Tibial nerve (tissue), 4 donors: ENCODE measurements at regions not wholly inside any gene's neighbourhood (a gene's known extent, or its start where the extent isn't known, plus 50 kb on each side); places are given as distances from the start of the nearest gene placed in this dataset.

Source experiments
- DNase-seq, 2 donors: peaks; one replicate each; pipeline ENCODE4 v3.0.0-alpha.2; 2019; ENCODE audit warnings: low spot score in 2 of 2
- H3K27ac ChIP-seq, 4 donors: fragments of 200-600 bp; sonication (generic) in 3 of 4; one replicate each; pipeline ENCODE4 v1.5.1; 2017 to 2019; ENCODE audit warnings: mild to moderate bottlenecking in 1 of 4
- H3K27me3 ChIP-seq, 2 donors: fragments of 200-600 bp; sonication (generic) in 1 of 2; one replicate each; pipeline versions ENCODE4 v1.5.1 to v1.6.0; 2017 to 2019
- H3K36me3 ChIP-seq, 3 donors: fragments of 200-600 bp; sonication (generic); one replicate each; pipeline ENCODE4 v1.5.1; 2018 to 2019
- H3K4me1 ChIP-seq, 4 donors: fragments of 200-600 bp; sonication (generic) in 3 of 4; one replicate each; pipeline ENCODE4 v1.5.1; 2017 to 2019
- H3K4me3 ChIP-seq, 4 donors: fragments of 200-600 bp; sonication (generic) in 3 of 4; one replicate each; pipeline ENCODE4 v1.5.1; 2017 to 2019; ENCODE audit warnings: mild to moderate bottlenecking in 1 of 4, moderate library complexity in 1 of 4
- H3K9me3 ChIP-seq, 4 donors: fragments of 200-600 bp; sonication (generic) in 3 of 4; one replicate each; pipeline ENCODE4 v1.5.1; 2017 to 2019
- EP300 ChIP-seq, 2 donors: sonication (generic); formaldehyde crosslinking; IDR thresholded peaks; one replicate each; pipeline ENCODE4 v1.6.1; 2017; ENCODE audit warnings: antibody characterized with exemption in 2 of 2, mild to moderate bottlenecking in 1 of 2
- POLR2A ChIP-seq, 2 donors: fragments of 450-650 bp; IDR thresholded peaks; one replicate each; pipeline ENCODE4 v1.6.1; 2017; ENCODE audit warnings: antibody characterized with exemption in 2 of 2, mild to moderate bottlenecking in 2 of 2, moderate library complexity in 2 of 2
- WGBS, 2 donors: methylation state at CpG; one replicate each; pipeline ENCODE4 v1.1.5; 2018; 5-methylcytosine and 5-hydroxymethylcytosine counted together
- TF ChIP-seq, protein P1 (sequence below), 5 experiments: fragments of 200-600 bp in 3 of 5; fragments of 450-650 bp in 2 of 5; sonication (generic) in 3 of 5; IDR thresholded peaks; one replicate each; pipeline ENCODE4 v1.5.1; 2016 to 2019; ENCODE audit warnings: antibody characterized with exemption in 5 of 5, mild to moderate bottlenecking in 3 of 5, moderate library complexity in 2 of 5

DNA sequence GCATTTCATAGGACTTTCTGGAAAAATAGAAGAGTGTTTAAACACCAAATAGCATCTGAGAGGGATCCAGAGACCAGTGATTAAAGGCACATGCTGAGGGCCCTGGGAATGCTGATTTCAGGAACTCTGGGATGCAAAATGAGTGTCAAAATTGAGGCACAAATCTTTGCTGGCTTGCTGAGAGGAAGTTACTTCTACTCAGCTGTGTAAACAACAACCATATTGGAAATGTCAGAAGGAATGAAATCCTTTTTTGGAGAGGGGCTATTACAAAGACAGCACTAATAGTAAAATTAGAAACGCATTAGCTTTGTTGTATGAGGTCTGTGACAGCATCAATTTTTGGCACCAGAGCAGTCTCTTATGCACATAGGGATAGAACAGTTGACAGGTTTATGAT is 267.8 kb upstream of the RAG2 start:
- no peak for TF ChIP-seq POLR2A (IDR thresholded peaks at IDR 0.05)
- TF ChIP-seq EP300 (IDR thresholded peaks at IDR 0.05): no peak
- TF ChIP-seq, protein P1, sequence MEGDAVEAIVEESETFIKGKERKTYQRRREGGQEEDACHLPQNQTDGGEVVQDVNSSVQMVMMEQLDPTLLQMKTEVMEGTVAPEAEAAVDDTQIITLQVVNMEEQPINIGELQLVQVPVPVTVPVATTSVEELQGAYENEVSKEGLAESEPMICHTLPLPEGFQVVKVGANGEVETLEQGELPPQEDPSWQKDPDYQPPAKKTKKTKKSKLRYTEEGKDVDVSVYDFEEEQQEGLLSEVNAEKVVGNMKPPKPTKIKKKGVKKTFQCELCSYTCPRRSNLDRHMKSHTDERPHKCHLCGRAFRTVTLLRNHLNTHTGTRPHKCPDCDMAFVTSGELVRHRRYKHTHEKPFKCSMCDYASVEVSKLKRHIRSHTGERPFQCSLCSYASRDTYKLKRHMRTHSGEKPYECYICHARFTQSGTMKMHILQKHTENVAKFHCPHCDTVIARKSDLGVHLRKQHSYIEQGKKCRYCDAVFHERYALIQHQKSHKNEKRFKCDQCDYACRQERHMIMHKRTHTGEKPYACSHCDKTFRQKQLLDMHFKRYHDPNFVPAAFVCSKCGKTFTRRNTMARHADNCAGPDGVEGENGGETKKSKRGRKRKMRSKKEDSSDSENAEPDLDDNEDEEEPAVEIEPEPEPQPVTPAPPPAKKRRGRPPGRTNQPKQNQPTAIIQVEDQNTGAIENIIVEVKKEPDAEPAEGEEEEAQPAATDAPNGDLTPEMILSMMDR (IDR thresholded peaks at IDR 0.05): no peak
- Histone ChIP-seq H3K27ac (no peak overlapping the region), H3K4me3 (no peak overlapping the region), H3K9me3 (no peaks in the 10 kb centered on the region), H3K4me1 (no peaks in the 10 kb centered on the region), H3K27me3 (no peaks in the 10 kb centered on the region), H3K36me3 (no peaks in the 10 kb centered on the region)
- 42 to 53% methylated on average over 1 of the region's 1 CpG for WGBS, 2 donors
- no peak for DNase-seq

DNA sequence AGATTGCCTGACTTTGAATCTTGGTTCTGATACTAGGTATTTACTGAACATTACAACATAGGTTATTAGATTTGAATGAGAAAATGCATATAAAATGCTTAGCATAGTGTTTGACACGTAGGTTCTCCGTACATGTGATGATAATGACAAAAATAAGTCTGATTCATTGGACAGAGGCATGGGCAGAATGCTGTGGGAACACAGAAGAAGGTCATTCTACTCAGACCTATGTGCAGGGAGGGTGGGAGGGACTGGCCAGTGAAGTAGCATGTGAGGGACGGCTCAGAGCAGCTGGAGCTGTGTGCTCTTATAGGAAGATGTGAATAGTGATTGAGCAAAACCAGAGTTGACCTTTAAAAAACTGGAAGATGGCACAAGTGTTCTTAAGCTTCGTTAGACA is 256.8 kb upstream of the RAG2 start:
- Histone ChIP-seq H3K4me3 (no peak overlapping the region), H3K27ac (no peak overlapping the region), H3K27me3 (no peaks in the 10 kb centered on the region), H3K36me3 (no peaks in the 10 kb centered on the region), H3K4me1 (no peaks in the 10 kb centered on the region), H3K9me3 (no peaks in the 10 kb centered on the region)
- 65 to 66% methylated on average over 4 of the region's 4 CpGs for WGBS, 2 donors
- DNase-seq: no peak
- TF ChIP-seq POLR2A (IDR thresholded peaks at IDR 0.05): no peak
- TF ChIP-seq, protein P1 (IDR thresholded peaks at IDR 0.05): no peak
- no peak for TF ChIP-seq EP300 (IDR thresholded peaks at IDR 0.05)

DNA sequence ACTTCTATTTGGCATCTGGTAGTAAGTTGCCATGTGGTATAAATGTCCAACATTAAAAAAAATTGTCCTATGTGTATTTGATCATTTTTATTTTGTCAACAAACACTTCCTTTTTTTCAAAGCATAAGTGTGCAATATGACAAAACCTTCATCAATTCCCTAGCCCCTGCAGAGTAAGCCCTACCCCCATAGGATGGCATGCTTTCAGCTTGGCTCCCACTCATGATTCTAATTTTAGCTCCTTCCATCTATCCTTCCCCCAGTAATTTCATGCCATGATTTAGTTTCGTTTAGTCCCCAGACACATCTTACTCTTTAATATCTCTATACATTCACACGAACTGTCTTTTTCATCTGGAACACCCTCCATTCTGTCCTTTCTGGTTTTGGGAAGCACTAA is 250.6 kb upstream of the RAG2 start:
- whole genome bisulfite sequencing, 2 donors: 52 to 61% methylated on average over 2 of the region's 2 CpGs
- Histone ChIP-seq H3K27me3 (no peaks in the 10 kb centered on the region), H3K27ac (no peak overlapping the region), H3K36me3 (no peaks in the 10 kb centered on the region), H3K4me3 (no peak overlapping the region), H3K9me3 (no peaks in the 10 kb centered on the region), H3K4me1 (no peaks in the 10 kb centered on the region)
- TF ChIP-seq POLR2A (IDR thresholded peaks at IDR 0.05): no peak
- TF ChIP-seq EP300 (IDR thresholded peaks at IDR 0.05): no peak
- TF ChIP-seq, protein P1 (IDR thresholded peaks at IDR 0.05): no peak
- no peak for DNase-seq

DNA sequence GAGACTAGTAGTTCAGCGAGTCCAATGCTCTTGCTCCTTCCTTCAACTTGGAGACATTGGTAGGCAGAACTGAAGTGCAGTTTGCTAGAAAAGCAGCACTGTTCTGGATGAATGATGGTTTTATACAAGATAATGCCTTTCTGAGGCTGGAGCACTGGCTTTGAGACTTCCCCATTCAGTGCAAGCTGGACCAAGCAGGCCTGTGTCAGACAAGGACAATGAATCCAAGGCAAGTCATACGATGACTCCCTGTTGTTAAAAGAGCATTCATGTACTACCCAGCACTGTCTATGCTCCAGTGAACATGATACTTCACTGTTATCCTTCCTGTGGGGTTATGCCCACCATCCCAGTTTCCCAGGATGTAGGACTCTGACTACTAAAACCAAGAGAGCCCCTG is 242.3 kb upstream of the RAG2 start:
- H3K4me3 ChIP-seq: no peak overlapping the region
- TF ChIP-seq POLR2A (IDR thresholded peaks at IDR 0.05) (no peak), EP300 (IDR thresholded peaks at IDR 0.05) (no peak)
- TF ChIP-seq, protein P1 (IDR thresholded peaks at IDR 0.05): no peak
- H3K4me1 ChIP-seq: no peaks in the 10 kb centered on the region
- 50 to 66% methylated on average over 2 of the region's 2 CpGs for WGBS, 2 donors
- no peak overlapping the region for H3K27ac ChIP-seq
- H3K36me3 ChIP-seq: no peaks in the 10 kb centered on the region
- H3K27me3 ChIP-seq: no peaks in the 10 kb centered on the region
- H3K9me3 ChIP-seq: no peaks in the 10 kb centered on the region
- no peak for DNase-seq

DNA sequence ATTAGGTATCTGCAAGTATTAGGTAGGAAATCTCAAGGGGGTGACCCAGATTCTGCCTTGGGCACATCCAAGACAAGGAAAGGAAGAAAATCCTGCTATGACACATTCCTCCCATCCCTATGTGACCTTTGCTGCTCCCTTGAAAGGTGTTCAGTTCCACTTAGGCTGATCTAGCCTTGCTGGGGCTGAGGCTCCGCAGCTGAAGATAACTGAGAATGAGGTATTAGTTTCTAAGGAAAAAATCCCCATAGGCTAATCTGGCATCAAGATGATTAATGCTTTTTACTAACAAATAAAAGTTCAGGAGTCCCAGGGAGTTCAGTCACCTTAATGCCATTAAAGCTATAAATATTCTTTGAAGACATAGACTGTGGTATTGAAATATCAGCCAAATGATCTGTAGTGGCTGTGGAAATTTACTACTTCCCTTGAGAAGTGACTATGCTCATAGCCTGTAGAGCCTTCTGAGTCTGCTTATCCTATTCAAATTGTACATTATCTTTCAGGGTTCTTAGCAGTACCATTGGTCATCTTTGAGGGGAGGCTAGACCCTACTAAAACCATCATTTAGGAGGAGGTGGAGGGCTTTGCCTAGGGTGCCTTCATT is 239.9 kb upstream of the RAG2 start:
- Histone ChIP-seq H3K4me1 (no peaks in the 10 kb centered on the region), H3K9me3 (no peaks in the 10 kb centered on the region), H3K4me3 (no peak overlapping the region), H3K27ac (no peak overlapping the region), H3K36me3 (no peaks in the 10 kb centered on the region), H3K27me3 (no peaks in the 10 kb centered on the region)
- TF ChIP-seq EP300 (IDR thresholded peaks at IDR 0.05) (no peak), POLR2A (IDR thresholded peaks at IDR 0.05) (no peak)
- TF ChIP-seq, protein P1 (IDR thresholded peaks at IDR 0.05): no peak
- no peak for DNase-seq
- 67 to 83% methylated on average over 1 of the region's 1 CpG for WGBS, 2 donors
